ENCODE measurements at regions not wholly inside any gene's neighbourhood (a gene's known extent, or its start where the extent isn't known, plus 50 kb on each side); places are given as distances from the start of the nearest gene placed in this dataset.

GRCh38 chr16:85984231-85984880, 85.4 kb downstream of the IRF8 start:
- TF ChIP-seq, protein P1, sequence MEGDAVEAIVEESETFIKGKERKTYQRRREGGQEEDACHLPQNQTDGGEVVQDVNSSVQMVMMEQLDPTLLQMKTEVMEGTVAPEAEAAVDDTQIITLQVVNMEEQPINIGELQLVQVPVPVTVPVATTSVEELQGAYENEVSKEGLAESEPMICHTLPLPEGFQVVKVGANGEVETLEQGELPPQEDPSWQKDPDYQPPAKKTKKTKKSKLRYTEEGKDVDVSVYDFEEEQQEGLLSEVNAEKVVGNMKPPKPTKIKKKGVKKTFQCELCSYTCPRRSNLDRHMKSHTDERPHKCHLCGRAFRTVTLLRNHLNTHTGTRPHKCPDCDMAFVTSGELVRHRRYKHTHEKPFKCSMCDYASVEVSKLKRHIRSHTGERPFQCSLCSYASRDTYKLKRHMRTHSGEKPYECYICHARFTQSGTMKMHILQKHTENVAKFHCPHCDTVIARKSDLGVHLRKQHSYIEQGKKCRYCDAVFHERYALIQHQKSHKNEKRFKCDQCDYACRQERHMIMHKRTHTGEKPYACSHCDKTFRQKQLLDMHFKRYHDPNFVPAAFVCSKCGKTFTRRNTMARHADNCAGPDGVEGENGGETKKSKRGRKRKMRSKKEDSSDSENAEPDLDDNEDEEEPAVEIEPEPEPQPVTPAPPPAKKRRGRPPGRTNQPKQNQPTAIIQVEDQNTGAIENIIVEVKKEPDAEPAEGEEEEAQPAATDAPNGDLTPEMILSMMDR (IDR thresholded peaks at IDR 0.05), result no peak
- TF ChIP-seq POLR2A (IDR thresholded peaks at IDR 0.05), result no peak

Data from lower leg skin (tissue), 3 donors.